ENCODE measurements at regions not wholly inside any gene's neighbourhood (a gene's known extent, or its start where the extent isn't known, plus 50 kb on each side); places are given as distances from the start of the nearest gene placed in this dataset.

- no CpG with 5 or more reads among the region's 5 CpGs for WGBS (ENCODE audit: extremely low coverage, insufficient read length, low lambda C conversion rate)
- Histone ChIP-seq H4K8ac (replicated peaks; ENCODE audit: insufficient read length, low read depth, low read length) (no peak overlapping the region), H3K18ac (ENCODE audit: insufficient read length, low read depth, low read length) (no peak overlapping the region), H3K14ac (ENCODE audit: insufficient read depth, low read length) (no peak overlapping the region), H3K79me1 (ENCODE audit: insufficient read depth, low read depth, low read length, poor library complexity, severe bottlenecking) (no peaks in the 10 kb centered on the region), H2BK120ac (ENCODE audit: low read depth, low read length, poor library complexity, severe bottlenecking) (no peak overlapping the region), H3K23ac (ENCODE audit: insufficient read length, low read depth, low read length) (no peak overlapping the region), H3K4me1 (ENCODE audit: insufficient read depth, low read length) (no peaks in the 10 kb centered on the region), H2AK5ac (ENCODE audit: insufficient read length, low read length) (no peak overlapping the region), H4K5ac (ENCODE audit: insufficient read length, low read depth, low read length) (no peak overlapping the region), H2BK20ac (ENCODE audit: low read depth, low read length, poor library complexity, severe bottlenecking) (no peak overlapping the region), H4K20me1 (ENCODE audit: control insufficient read depth, insufficient read depth, insufficient read length) (no peaks in the 10 kb centered on the region), H3K4me2 (ENCODE audit: insufficient read depth, insufficient read length, low read length) (no peak overlapping the region), H3K4ac (ENCODE audit: low read depth, low read length) (no peak overlapping the region), H3K9me3 (ENCODE audit: control insufficient read depth, low read depth, low read length) (no peaks in the 10 kb centered on the region), H2BK5ac (ENCODE audit: insufficient read length, low read length) (no peak overlapping the region), H4K91ac (ENCODE audit: insufficient read length, low read depth, low read length) (no peak overlapping the region), H3K27ac (ENCODE audit: insufficient read length, low read depth, low read length) (no peak overlapping the region), H3K9ac (ENCODE audit: extremely low read depth, insufficient read length, low read length) (no peak overlapping the region), H3K79me2 (ENCODE audit: insufficient read depth, low read length) (no peaks in the 10 kb centered on the region), H2AFZ (ENCODE audit: low read length) (no peak overlapping the region), H3K27me3 (ENCODE audit: insufficient read depth, low read length) (no peaks in the 10 kb centered on the region), H3K56ac (ENCODE audit: insufficient read length, low read depth, low read length) (no peak overlapping the region), H3T11ph (ENCODE audit: low read length) (no peak overlapping the region), H2BK12ac (ENCODE audit: insufficient read length, low read depth, low read length) (no peak overlapping the region), H2BK15ac (ENCODE audit: low read depth, low read length) (no peak overlapping the region), H3K23me2 (ENCODE audit: insufficient read length, low read depth, low read length, poor library complexity, severe bottlenecking) (no peaks in the 10 kb centered on the region)
- H3K27me3 Mint-ChIP-seq (ENCODE audit: low read depth): no peaks in the 10 kb centered on the region
- no peak for DNase-seq
- H3K36me3 Mint-ChIP-seq (ENCODE audit: insufficient read depth in 1 of 3, low read depth in 3 of 3): no peaks in the 10 kb centered on the region
- H3K9me3 Mint-ChIP-seq: no peaks in the 10 kb centered on the region; a peak in 2 of 5 replicates
- no peak overlapping the region for H3K27ac Mint-ChIP-seq
- H3K4me3 Mint-ChIP-seq: no peak overlapping the region
- no peak for TF ChIP-seq CTCF (conservative IDR thresholded peaks at IDR 0.05)
- H3K4me1 Mint-ChIP-seq: peaks cover 0 to 7% of the 10 kb centered on the region in 2 experiments; a peak in 3 of 4 replicates
These were observed 76.6 kb upstream of the DAB2 start for GRCh38 chr5:39501397-39501796.

Data from H9 (cell line).